ENCODE measurements at regions not wholly inside any gene's neighbourhood (a gene's known extent, or its start where the extent isn't known, plus 50 kb on each side); places are given as distances from the start of the nearest gene placed in this dataset.

GRCh38 chr3:18774319-18775088 is 349.4 kb upstream of the SATB1 start:
- no peak for DNase-seq (ENCODE audit: low read depth in 2 of 2)

DNA sequence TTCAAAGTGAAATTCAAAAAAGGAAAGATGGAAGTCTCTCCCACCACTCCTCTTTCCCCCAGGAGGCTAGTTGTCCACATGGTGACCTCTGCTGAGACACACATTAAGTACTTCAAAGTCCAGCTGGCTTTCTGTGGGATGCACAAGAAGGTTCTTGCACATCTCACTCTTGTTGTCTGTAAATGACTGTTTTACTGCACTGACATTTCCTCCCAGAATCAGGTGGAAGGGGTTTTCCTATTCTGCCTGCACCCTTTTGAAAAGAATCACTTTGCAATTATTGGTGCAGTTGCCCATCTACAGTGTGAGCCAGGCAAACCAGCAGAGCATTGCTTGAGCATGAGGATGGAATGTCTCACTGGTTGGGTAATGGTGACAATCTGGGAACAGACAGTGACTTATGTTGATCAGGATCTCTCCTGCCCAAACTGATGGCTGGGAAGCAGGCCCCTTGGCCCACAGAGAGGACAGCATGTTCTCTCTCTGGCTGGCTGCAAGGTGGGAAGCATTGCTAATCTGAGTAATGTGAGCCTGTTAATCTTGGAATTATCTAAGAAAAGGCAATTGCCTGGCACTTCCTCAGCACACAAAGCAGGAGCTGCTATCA is 347.7 kb upstream of the SATB1 start:
- no peak for DNase-seq (ENCODE audit: low read depth in 2 of 2)

DNA sequence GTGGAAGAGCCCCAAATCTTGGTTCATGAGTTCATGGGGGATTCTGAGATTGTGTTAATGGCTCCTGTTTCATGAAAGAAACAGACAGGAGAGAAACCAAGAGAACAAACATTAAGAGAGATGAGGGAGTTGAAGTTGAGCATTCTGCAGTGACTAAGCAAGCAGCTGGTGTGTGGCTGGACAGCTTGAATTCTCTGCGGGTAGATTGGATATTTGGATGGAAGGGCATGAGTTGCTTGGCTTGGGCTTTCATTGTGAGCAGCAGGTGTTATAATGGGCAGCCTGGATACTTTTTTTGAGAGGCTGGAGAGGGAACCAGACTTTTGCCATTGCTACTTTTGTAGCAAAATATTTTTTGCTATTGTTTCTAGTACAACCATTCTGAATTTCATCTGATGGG is 346.8 kb upstream of the SATB1 start:
- no peak for DNase-seq (ENCODE audit: low read depth in 2 of 2)

DNA sequence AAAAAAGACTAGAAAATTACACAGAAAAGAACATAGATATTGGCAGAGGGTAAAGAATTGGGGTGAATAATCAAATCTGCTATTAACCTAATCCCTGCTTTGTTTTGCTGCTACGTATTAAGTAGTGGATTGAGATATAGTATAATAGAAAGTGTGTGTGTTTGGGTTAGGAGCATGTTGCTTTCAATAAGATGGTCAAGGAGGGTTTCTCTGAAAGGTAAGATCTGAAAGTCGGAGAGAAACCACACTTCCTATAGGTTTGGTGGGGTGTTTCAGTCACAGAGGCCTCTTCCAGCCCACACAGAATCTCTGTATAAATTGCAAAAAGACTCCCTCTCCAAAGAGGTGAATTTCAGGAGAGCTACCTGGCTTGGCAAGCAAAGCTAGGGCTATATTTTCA is 345.7 kb upstream of the SATB1 start:
- no peak for DNase-seq (ENCODE audit: low read depth in 2 of 2)

GRCh38 chr3:18767756-18768303 is 342.7 kb upstream of the SATB1 start:
- DNase-seq (ENCODE audit: low read depth in 2 of 2): no peak

DNA sequence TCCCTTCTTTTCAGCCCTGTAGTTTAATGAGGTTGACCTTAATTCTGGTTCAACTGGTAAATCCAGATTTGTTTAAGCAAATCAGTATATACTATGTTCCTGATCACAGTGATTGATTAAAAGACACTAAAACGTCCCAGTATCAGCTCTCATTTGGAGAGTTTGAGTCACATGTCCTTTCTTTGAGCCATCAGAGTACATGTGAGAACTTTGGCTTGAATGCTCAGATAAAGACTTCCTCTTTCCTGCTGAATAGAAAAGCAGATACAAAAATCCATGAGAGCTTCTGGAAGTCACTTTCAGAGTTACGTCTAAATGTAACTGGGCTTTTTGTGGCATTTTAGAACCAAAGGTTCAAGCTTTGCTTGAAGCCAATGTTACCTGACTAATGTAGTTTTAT is 341.8 kb upstream of the SATB1 start:
- no peak for DNase-seq (ENCODE audit: low read depth in 2 of 2)

- no peak for DNase-seq (ENCODE audit: low read depth in 2 of 2)
Observed at GRCh38 chr3:18765662-18766061, 340.5 kb upstream of the SATB1 start.

- no peak for DNase-seq (ENCODE audit: low read depth in 2 of 2)
Observed at GRCh38 chr3:18765161-18765560, 340.0 kb upstream of the SATB1 start.

DNA sequence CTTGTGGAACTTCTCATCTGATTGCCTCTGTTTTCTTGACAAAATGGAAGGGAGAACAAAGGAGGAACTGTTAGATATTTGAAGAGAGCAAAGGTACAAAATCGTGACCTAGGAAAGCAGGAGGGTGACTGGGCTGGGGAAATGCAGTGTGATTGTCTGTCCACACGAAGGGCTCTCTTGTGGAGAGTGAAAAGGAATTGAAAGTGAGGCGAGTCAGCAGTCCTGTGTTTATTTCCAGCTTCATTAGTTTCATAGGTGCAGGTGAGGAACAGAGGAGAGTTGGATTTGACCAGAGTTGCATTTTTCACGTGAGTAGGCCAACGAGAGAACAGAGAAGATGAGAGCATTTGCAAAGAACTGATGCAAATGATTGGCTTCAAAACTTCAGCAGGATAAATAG is 336.4 kb upstream of the SATB1 start:
- no peak for DNase-seq (ENCODE audit: low read depth in 2 of 2)

DNA sequence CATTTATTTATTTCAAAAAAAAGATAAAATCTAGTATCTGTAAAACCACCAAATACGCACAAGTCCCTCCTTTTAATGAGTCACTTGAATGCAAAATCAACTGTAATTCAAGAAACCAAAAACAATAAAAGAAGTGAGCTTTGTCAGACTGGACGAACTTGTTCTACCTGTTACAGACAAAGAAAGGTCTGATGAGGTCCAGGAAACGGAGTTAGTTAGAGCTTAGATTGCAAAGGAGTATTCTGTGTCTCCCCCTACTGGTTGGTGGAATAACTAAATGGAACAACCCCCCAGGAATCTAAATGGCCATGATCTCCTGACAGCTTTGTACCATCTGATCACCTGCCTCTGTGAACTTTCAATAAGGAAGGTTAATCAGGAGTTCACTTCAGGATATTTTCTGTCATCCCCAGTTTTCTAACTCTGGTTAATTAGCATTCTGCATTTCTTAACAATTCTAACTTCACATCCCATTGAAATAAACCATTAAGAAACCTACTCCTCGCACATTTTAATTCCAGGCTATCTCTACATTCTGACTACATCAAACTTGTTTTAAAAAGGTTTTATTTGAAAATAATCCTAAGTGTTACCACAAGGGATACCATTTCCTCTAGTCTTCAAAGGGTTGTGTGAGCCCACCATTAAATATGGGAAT is 333.0 kb upstream of the SATB1 start:
- no peak for DNase-seq (ENCODE audit: low read depth in 2 of 2)

GRCh38 chr3:18757476-18757875 is 332.3 kb upstream of the SATB1 start:
- DNase-seq (ENCODE audit: low read depth in 2 of 2): no peak

DNA sequence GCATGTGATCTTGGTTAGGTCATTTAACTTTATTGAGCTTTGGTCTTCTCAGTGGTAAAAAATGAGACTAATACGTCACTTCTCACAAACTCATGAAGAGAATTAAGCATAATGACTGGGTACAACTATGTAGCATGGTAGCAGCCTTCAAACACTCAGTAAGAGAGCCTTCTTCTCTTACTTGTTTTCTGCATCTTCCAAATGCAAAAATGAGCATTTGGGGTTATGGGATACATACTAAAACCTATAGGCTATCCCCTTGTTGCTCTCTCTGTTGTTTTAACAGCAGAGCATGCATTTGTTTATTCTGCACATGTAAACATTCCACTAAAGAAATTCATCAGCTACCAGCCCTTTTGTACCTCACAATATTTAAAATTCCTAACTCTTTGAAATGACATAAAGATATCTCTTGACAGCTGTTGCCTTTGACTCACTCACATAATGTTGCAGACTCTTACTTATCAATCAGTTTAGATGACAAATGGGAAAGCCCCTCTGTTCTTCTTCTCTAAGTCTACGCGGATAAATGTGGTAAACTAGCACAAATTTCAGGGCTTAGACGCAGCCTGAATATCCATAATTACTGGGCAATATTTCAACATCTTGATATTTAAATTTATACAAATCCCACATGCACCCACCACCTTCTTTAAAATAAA is 327.3 kb upstream of the SATB1 start:
- no peak for DNase-seq (ENCODE audit: low read depth in 2 of 2)

DNA sequence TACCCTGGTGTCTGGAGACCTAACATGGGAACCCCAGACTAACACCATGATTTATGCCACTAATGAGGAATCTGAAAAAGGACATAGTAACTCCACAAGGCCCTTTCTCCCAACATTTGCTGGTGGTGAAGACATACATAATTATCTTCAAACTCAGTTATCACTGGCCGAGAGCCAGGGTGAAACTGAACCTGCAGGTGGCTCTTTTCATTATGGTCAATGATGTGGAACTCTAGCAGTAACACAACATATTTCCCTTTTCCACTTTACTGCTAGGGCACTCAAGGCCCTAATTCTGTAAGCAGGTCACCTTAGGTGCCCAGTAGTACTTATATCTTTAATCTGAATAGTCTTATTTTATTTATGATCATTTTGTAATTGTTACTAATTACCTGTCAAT is 326.4 kb upstream of the SATB1 start:
- no peak for DNase-seq (ENCODE audit: low read depth in 2 of 2)

DNA sequence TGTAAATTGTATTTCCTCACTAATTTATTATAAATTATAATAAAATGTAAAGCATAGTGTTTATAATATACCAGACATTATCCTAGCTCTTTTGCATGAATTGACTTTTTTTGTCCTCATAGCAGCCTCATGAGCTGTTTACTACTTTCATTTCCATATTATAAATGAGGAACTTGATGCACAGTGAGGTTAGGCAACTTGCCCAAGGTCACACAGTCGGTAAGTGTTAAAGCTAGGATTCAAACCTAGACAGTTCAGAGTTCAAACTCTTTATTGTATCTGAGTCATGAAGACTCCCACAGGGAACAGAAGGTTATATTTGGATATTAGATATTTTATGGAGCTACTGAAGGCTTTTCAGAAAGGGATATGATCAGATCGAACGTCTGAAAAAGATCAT is 322.2 kb upstream of the SATB1 start:
- no peak for DNase-seq (ENCODE audit: low read depth in 2 of 2)

- DNase-seq (ENCODE audit: low read depth in 2 of 2): no peak
Observed at GRCh38 chr3:18745472-18745871, 320.3 kb upstream of the SATB1 start.

GRCh38 chr3:18744472-18744871 is 319.3 kb upstream of the SATB1 start:
- no peak for DNase-seq (ENCODE audit: low read depth in 2 of 2)

DNA sequence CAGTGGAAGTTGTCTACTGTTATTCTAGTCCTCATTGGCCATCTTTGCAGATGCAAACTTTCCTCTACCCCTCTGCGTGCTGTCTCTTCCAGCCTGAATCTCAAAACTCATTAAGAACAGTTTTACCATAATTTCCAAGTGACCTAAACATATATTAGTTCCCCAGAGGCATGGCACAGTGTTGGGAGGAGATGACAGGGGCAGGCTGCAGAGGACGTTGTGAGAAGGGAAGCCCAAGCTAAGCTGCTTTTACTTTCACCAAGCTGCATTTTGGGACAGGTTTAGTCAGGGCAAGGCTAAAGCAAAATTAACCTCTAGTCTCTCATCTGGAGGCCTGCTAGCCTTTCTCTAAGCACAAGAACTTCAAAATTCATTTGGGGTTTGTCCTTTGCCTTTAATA is 318.6 kb upstream of the SATB1 start:
- no peak for DNase-seq (ENCODE audit: low read depth in 2 of 2)

DNA sequence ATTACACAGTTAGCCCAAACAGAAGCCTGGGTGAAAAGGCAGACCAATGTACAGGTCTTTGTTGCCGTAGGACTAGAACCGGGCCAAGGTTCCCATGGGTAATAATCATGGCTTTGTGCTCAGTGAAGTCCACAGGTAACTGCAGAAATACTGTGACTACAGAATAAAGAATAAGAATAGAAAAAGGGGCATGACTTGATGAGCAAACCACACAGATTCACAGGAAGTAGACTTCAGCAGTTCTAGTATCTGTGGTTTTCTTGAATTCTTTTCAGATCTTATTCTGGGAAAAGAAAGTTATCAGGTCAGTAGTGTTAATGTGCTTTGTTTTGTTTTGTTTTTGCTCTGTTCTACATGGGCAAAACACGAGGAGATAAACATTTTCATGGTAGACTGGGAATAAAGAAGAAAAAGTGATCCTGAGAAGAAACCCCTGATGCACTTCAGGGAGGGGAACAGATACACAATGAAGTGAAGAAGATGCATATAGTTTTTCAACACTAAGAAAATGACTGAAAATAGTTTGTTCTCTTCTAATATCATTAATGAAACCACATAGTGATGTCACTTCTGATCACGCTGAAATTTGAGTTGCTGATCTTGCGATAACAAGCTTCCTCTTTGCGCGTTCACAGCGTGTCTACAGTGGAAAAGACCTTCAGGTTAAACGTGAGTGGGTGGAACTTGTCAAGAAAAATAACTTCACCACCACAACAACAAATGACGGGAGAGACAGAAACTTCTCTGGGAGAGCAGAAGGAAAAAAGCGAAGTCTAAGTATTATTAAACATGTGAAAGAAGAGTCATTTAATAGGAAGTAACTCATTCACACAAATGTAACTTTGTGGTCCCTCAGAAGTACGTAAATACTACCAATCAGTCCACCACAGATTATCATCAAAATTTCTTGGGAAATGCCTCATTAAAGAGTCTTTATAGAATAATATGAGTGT is 315.8 kb upstream of the SATB1 start:
- peak in 1 of 2 donors; percentile 38 for DNase-seq (ENCODE audit: low read depth in 2 of 2)

DNA sequence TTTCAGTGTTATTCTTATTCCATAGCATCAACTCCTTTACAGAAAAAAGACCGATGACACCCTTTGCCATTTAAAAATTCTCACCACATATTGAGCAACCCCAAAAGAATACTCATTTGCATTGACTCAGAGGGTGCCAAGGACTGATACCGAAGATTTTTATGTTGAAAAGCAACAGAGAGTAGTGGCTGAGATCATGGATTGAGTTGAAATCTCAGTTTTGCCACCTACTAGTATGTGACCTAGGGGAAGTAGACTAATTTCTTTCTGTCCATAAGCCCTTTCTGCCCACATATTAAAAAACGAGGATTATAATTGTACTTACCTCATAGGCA is 313.9 kb upstream of the SATB1 start:
- DNase-seq (ENCODE audit: low read depth in 2 of 2): no peak

GRCh38 chr3:18738393-18739098 is 313.4 kb upstream of the SATB1 start:
- no peak for DNase-seq (ENCODE audit: low read depth in 2 of 2)

DNA sequence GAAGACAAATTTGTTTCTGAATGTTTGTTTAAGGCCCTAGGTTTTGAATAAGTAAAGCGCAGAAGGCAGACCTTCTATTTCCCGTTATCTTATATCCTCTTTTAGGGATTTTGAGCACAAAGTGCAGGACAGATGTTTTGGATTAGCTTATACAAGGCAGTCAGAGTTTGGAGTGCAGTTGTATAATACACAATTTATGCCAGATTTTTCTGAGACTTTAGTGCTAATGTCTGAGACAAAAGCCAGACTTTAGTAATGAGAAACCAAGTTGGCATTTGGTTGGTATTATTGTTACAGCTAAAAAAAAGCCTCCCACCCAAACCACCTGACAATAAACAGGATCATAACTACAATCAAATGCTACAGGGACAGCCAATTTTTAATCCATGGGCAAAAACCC is 309.9 kb upstream of the SATB1 start:
- no peak for DNase-seq (ENCODE audit: low read depth in 2 of 2)
